ENCODE measurements at regions not wholly inside any gene's neighbourhood (a gene's known extent, or its start where the extent isn't known, plus 50 kb on each side); places are given as distances from the start of the nearest gene placed in this dataset.

- no peak overlapping the region for H3K4me3 ChIP-seq
- TF ChIP-seq POLR2A (IDR thresholded peaks at IDR 0.05) (no peak), CTCF (IDR thresholded peaks at IDR 0.05) (no peak)
- intact Hi-C loops (cut with DNase I; ENCODE audit: low total_unique reads): no loop called here
- no peak overlapping the region for H3K27ac ChIP-seq
- H3K4me1 ChIP-seq: no peaks in the 10 kb centered on the region
- H3K36me3 ChIP-seq: no peaks in the 10 kb centered on the region
- H3K9me3 ChIP-seq: no peaks in the 10 kb centered on the region
- H3K27me3 ChIP-seq: no peaks in the 10 kb centered on the region
- DNase-seq: no peak
Observed at GRCh38 chr2:167555098-167555720, 666.9 kb downstream of the XIRP2 start.

- H3K4me3 ChIP-seq: no peak overlapping the region
- H3K27ac ChIP-seq: no peak overlapping the region
- H3K27me3 ChIP-seq: no peaks in the 10 kb centered on the region
- DNase-seq: no peak
- H3K4me1 ChIP-seq: no peaks in the 10 kb centered on the region
- no peak for TF ChIP-seq POLR2A (IDR thresholded peaks at IDR 0.05)
- TF ChIP-seq CTCF (IDR thresholded peaks at IDR 0.05): no peak
- intact Hi-C loops (cut with DNase I; ENCODE audit: low total_unique reads): no loop called here
- no peaks in the 10 kb centered on the region for H3K9me3 ChIP-seq
- no peaks in the 10 kb centered on the region for H3K36me3 ChIP-seq
Observed at GRCh38 chr2:167553635-167554034, 665.4 kb downstream of the XIRP2 start.

- Histone ChIP-seq H3K27ac (no peak overlapping the region), H3K4me3 (no peak overlapping the region), H3K9me3 (no peaks in the 10 kb centered on the region), H3K4me1 (no peaks in the 10 kb centered on the region), H3K36me3 (no peaks in the 10 kb centered on the region), H3K27me3 (no peaks in the 10 kb centered on the region)
- no peak for TF ChIP-seq CTCF (IDR thresholded peaks at IDR 0.05)
- no peak for TF ChIP-seq POLR2A (IDR thresholded peaks at IDR 0.05)
- intact Hi-C loops (cut with DNase I; ENCODE audit: low total_unique reads): no loop called here
- no peak for DNase-seq
Observed at GRCh38 chr2:167551416-167551815, 663.1 kb downstream of the XIRP2 start.

- TF ChIP-seq CTCF (IDR thresholded peaks at IDR 0.05) (no peak), POLR2A (IDR thresholded peaks at IDR 0.05) (no peak)
Observed at GRCh38 chr2:167550448-167550847, 662.2 kb downstream of the XIRP2 start.

GRCh38 chr2:167548396-167548795 is 660.1 kb downstream of the XIRP2 start:
- no peak for DNase-seq
- no peaks in the 10 kb centered on the region for H3K36me3 ChIP-seq
- no peaks in the 10 kb centered on the region for H3K27me3 ChIP-seq
- no peak overlapping the region for H3K27ac ChIP-seq
- no peaks in the 10 kb centered on the region for H3K4me1 ChIP-seq
- H3K4me3 ChIP-seq: no peak overlapping the region
- no peaks in the 10 kb centered on the region for H3K9me3 ChIP-seq
- TF ChIP-seq POLR2A (IDR thresholded peaks at IDR 0.05): no peak
- TF ChIP-seq CTCF (IDR thresholded peaks at IDR 0.05): no peak
- intact Hi-C loops (cut with DNase I; ENCODE audit: low total_unique reads): no loop called here

More at GRCh38 chr2:167550448-167550847, 662.2 kb downstream of the XIRP2 start:
- Histone ChIP-seq H3K27me3 (no peaks in the 10 kb centered on the region), H3K27ac (no peak overlapping the region), H3K9me3 (no peaks in the 10 kb centered on the region), H3K4me3 (no peak overlapping the region), H3K4me1 (no peaks in the 10 kb centered on the region), H3K36me3 (no peaks in the 10 kb centered on the region)
- no peak for DNase-seq
- intact Hi-C loops (cut with DNase I; ENCODE audit: low total_unique reads): no loop called here
